ENCODE measurements at regions not wholly inside any gene's neighbourhood (a gene's known extent, or its start where the extent isn't known, plus 50 kb on each side); places are given as distances from the start of the nearest gene placed in this dataset.

DNA sequence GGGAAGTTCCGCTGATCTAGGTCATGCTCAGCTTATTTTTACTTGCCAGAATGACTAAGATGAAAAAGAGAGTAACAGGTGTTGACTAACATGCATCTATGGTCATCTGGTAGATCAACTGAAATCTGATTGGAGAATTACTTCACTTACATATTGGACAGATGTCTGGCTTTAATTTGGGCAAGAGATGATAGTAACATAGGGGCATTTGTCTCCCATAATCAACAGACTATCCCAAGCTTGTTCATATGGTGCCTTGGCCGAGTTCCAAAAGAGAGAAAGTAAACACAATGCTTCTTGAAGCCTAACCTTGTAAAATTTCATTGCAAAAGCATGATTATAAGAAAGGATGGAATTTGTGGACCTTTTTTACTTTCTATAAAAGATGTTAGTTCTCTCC is 503.7 kb downstream of the ADCYAP1 start:
- no peak for TF ChIP-seq CTCF (IDR thresholded peaks at IDR 0.05)
- no peak for TF ChIP-seq POLR2A (IDR thresholded peaks at IDR 0.05)
- no peak for TF ChIP-seq POLR2AphosphoS5 (IDR thresholded peaks at IDR 0.05)

Measured in breast epithelium (tissue), 3 donors.